ENCODE measurements at regions not wholly inside any gene's neighbourhood (a gene's known extent, or its start where the extent isn't known, plus 50 kb on each side); places are given as distances from the start of the nearest gene placed in this dataset.

GRCh38 chr6:54587277-54587676 lies 259.3 kb upstream of the FAM83B start:
- no peaks in the 10 kb centered on the region for H3K9me3 ChIP-seq (ENCODE audit: control insufficient read depth, low read length, poor library complexity, severe bottlenecking)
- no peaks in the 10 kb centered on the region for H3K4me1 Mint-ChIP-seq
- DNase-seq: no peak
- no peaks in the 10 kb centered on the region for H3K36me3 Mint-ChIP-seq (ENCODE audit: low read depth)
- H3K27me3 Mint-ChIP-seq: no peaks in the 10 kb centered on the region
- ATAC-seq: no peak
- H3K27ac Mint-ChIP-seq: no peak overlapping the region
- no peak overlapping the region for H3K4me3 Mint-ChIP-seq

- Mint-ChIP-seq H3K36me3 (ENCODE audit: low read depth) (no peaks in the 10 kb centered on the region), H3K27me3 (no peaks in the 10 kb centered on the region), H3K27ac (no peak overlapping the region), H3K4me1 (no peaks in the 10 kb centered on the region), H3K4me3 (no peak overlapping the region)
- ATAC-seq (no peak), DNase-seq (no peak)
- H3K9me3 ChIP-seq (ENCODE audit: control insufficient read depth, low read length, poor library complexity, severe bottlenecking): no peaks in the 10 kb centered on the region
Measured at GRCh38 chr6:54588176-54588575, 258.4 kb upstream of the FAM83B start.

- H3K36me3 Mint-ChIP-seq (ENCODE audit: low read depth): no peaks in the 10 kb centered on the region
- H3K4me3 Mint-ChIP-seq: no peak overlapping the region
- H3K4me1 Mint-ChIP-seq: no peaks in the 10 kb centered on the region
- no peaks in the 10 kb centered on the region for H3K9me3 ChIP-seq (ENCODE audit: control insufficient read depth, low read length, poor library complexity, severe bottlenecking)
- ATAC-seq (no peak), DNase-seq (no peak)
- no peaks in the 10 kb centered on the region for H3K27me3 Mint-ChIP-seq
- H3K27ac Mint-ChIP-seq: no peak overlapping the region
Measured at GRCh38 chr6:54595844-54596243, 250.7 kb upstream of the FAM83B start.

- Mint-ChIP-seq H3K27ac (no peak overlapping the region), H3K27me3 (no peaks in the 10 kb centered on the region)
- ATAC-seq: no peak
Measured at GRCh38 chr6:54598787-54599313, 247.7 kb upstream of the FAM83B start.

DNA sequence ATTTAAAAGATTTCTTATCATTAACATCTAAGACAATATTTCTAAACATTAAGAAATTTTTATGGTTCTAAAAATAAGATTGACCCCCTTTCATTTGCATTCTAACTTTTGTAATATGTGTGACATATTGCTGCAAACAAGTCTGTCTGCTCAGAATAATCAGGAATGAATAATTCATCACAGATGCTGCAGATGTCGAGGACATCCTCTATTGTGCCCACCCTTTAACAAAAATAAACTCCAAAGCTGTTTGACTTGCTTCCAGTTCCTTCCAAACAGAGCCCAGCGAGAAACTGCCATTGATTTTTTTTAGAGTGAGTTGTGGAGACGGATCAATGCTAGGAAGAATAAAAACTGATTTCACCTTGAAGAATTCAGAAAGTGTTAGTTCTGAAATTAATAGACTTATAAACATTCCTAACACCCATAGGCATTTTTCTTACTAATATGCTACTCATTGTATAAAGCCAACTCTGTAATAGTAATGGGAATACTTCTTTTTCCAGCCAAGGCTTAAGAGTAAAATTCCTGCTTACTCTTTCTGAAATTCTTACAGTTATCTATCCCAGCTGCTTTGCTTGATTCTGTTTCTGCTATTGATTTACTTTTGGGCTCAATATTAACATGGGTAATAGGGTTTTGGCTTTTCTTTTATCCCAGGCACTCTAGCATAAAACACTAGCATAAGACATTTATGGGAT lies 244.8 kb upstream of the FAM83B start:
- no peaks in the 10 kb centered on the region for H3K4me1 Mint-ChIP-seq
- no peaks in the 10 kb centered on the region for H3K27me3 Mint-ChIP-seq
- ATAC-seq: no peak
- no peaks in the 10 kb centered on the region for H3K36me3 Mint-ChIP-seq (ENCODE audit: low read depth)
- no peak for DNase-seq
- H3K27ac Mint-ChIP-seq: no peak overlapping the region
- no peaks in the 10 kb centered on the region for H3K9me3 ChIP-seq (ENCODE audit: control insufficient read depth, low read length, poor library complexity, severe bottlenecking)
- H3K4me3 Mint-ChIP-seq: no peak overlapping the region

More at GRCh38 chr6:54598787-54599313, 247.7 kb upstream of the FAM83B start:
- H3K4me3 Mint-ChIP-seq: no peak overlapping the region
- no peaks in the 10 kb centered on the region for H3K4me1 Mint-ChIP-seq
- no peaks in the 10 kb centered on the region for H3K36me3 Mint-ChIP-seq (ENCODE audit: low read depth)
- no peak for DNase-seq
- H3K9me3 ChIP-seq (ENCODE audit: control insufficient read depth, low read length, poor library complexity, severe bottlenecking): no peaks in the 10 kb centered on the region

GRCh38 chr6:54602591-54602990 lies 244.0 kb upstream of the FAM83B start:
- Mint-ChIP-seq H3K4me1 (no peaks in the 10 kb centered on the region), H3K27ac (no peak overlapping the region), H3K4me3 (no peak overlapping the region), H3K27me3 (no peaks in the 10 kb centered on the region), H3K36me3 (ENCODE audit: low read depth) (no peaks in the 10 kb centered on the region)
- ATAC-seq (no peak), DNase-seq (no peak)
- no peaks in the 10 kb centered on the region for H3K9me3 ChIP-seq (ENCODE audit: control insufficient read depth, low read length, poor library complexity, severe bottlenecking)

DNA sequence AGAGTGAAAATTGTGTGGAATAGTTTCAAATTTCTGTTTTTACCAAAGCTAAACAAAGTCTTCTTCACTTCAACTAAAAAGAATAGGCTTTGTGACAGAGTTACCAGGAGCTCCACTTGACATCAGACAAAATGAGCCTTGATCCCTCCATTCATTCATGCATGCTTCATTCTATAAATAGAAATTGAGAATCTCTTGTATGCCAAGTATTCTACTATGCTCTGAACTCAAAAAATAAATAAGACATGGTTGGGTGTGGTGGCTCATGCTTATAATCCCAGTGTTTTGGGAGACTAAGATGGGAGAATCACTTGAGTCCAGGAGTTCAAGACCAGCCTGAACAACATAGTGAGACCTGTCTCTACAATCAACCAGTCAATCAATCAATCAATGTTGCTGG lies 236.6 kb upstream of the FAM83B start:
- Mint-ChIP-seq H3K4me3 (no peak overlapping the region), H3K27me3 (no peaks in the 10 kb centered on the region), H3K27ac (no peak overlapping the region), H3K36me3 (ENCODE audit: low read depth) (no peaks in the 10 kb centered on the region), H3K4me1 (no peaks in the 10 kb centered on the region)
- ATAC-seq (no peak), DNase-seq (no peak)
- no peaks in the 10 kb centered on the region for H3K9me3 ChIP-seq (ENCODE audit: control insufficient read depth, low read length, poor library complexity, severe bottlenecking)

- no peak overlapping the region for H3K27ac Mint-ChIP-seq
- no peaks in the 10 kb centered on the region for H3K36me3 Mint-ChIP-seq (ENCODE audit: low read depth)
Measured at GRCh38 chr6:54613596-54613995, 233.0 kb upstream of the FAM83B start.

GRCh38 chr6:54614499-54615195 lies 231.9 kb upstream of the FAM83B start:
- no peak overlapping the region for H3K4me3 Mint-ChIP-seq
- H3K27ac Mint-ChIP-seq: no peak overlapping the region
- no peak for ATAC-seq

More at GRCh38 chr6:54613596-54613995, 233.0 kb upstream of the FAM83B start:
- no peaks in the 10 kb centered on the region for H3K4me1 Mint-ChIP-seq
- no peaks in the 10 kb centered on the region for H3K27me3 Mint-ChIP-seq
- no peak for ATAC-seq
- no peaks in the 10 kb centered on the region for H3K9me3 ChIP-seq (ENCODE audit: control insufficient read depth, low read length, poor library complexity, severe bottlenecking)
- H3K4me3 Mint-ChIP-seq: no peak overlapping the region
- no peak for DNase-seq

DNA sequence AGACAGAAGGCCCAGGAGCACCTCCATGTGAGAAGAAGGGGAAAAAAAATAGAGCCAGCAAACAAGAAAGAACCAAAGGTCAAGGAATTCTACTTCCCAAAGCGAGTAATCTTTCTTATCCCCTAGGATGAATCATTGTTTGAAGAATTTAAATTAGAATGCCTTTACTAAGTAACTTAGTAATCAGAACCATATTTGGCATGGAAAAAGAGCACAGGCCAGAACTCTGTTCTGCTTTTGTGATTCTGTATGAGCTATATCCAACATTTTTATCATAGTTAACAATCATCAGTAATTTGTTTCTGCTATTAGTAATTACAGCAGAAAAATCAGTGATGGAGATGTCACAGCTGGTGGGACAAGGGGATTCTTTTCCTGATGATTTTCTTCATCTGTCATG lies 228.8 kb upstream of the FAM83B start:
- H3K4me1 Mint-ChIP-seq: no peaks in the 10 kb centered on the region
- no peak for ATAC-seq

More at GRCh38 chr6:54614499-54615195, 231.9 kb upstream of the FAM83B start:
- H3K27me3 Mint-ChIP-seq: no peaks in the 10 kb centered on the region
- H3K36me3 Mint-ChIP-seq (ENCODE audit: low read depth): no peaks in the 10 kb centered on the region
- no peak for DNase-seq
- H3K4me1 Mint-ChIP-seq: no peaks in the 10 kb centered on the region
- no peaks in the 10 kb centered on the region for H3K9me3 ChIP-seq (ENCODE audit: control insufficient read depth, low read length, poor library complexity, severe bottlenecking)

GRCh38 chr6:54618572-54618971 lies 228.0 kb upstream of the FAM83B start:
- Mint-ChIP-seq H3K36me3 (ENCODE audit: low read depth) (no peaks in the 10 kb centered on the region), H3K4me1 (no peaks in the 10 kb centered on the region), H3K27me3 (no peaks in the 10 kb centered on the region), H3K27ac (no peak overlapping the region), H3K4me3 (no peak overlapping the region)
- ATAC-seq: no peak
- no peak for DNase-seq
- H3K9me3 ChIP-seq (ENCODE audit: control insufficient read depth, low read length, poor library complexity, severe bottlenecking): no peaks in the 10 kb centered on the region

More for the DNA sequence above, 228.8 kb upstream of the FAM83B start:
- no peaks in the 10 kb centered on the region for H3K27me3 Mint-ChIP-seq
- H3K4me3 Mint-ChIP-seq: no peak overlapping the region
- DNase-seq: no peak
- no peaks in the 10 kb centered on the region for H3K9me3 ChIP-seq (ENCODE audit: control insufficient read depth, low read length, poor library complexity, severe bottlenecking)
- no peak overlapping the region for H3K27ac Mint-ChIP-seq
- H3K36me3 Mint-ChIP-seq (ENCODE audit: low read depth): no peaks in the 10 kb centered on the region

DNA sequence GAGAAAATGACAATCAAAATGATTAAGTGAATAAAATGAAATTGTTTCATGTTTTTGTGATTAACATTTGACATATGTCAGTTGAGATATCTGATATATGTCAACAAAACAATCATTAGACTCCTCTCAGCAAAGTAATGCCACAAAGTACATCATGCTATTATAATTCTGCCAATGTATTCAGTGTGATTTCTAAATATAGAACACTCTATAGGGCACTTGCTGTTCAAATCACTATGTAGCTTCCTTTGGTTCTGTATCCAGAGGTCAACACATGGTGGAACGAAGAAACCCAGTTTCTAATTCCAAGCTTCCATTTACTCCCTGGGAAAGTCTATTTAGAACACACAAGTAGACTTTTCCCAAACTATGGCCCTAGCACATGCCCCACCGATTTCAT lies 227.5 kb upstream of the FAM83B start:
- no peak for DNase-seq
- H3K9me3 ChIP-seq (ENCODE audit: control insufficient read depth, low read length, poor library complexity, severe bottlenecking): no peaks in the 10 kb centered on the region
- ATAC-seq: no peak

DNA sequence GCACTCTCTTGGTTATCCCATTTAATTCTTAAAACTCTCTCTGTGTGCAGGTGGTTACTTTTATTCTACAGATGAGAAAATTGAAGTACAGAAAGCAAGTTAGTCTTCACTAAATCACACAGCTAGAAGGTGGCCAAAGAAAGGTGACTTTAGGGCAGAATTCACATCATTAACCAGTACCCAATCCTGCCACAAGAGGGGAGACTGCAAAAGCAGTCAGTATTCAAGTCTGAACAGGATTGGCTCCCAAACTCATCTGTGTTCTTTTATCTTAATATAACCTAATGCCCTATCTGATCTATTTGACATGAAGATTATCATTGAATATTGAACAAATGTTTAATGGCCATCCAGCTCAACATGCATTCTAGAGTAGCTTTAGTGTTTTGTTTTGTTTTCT lies 225.3 kb upstream of the FAM83B start:
- DNase-seq (no peak), ATAC-seq (no peak)
- Mint-ChIP-seq H3K4me3 (no peak overlapping the region), H3K27ac (no peak overlapping the region), H3K36me3 (ENCODE audit: low read depth) (no peaks in the 10 kb centered on the region), H3K4me1 (no peaks in the 10 kb centered on the region), H3K27me3 (no peaks in the 10 kb centered on the region)
- H3K9me3 ChIP-seq (ENCODE audit: control insufficient read depth, low read length, poor library complexity, severe bottlenecking): no peaks in the 10 kb centered on the region

More for the DNA sequence above, 227.5 kb upstream of the FAM83B start:
- Mint-ChIP-seq H3K27ac (no peak overlapping the region), H3K36me3 (ENCODE audit: low read depth) (no peaks in the 10 kb centered on the region), H3K27me3 (no peaks in the 10 kb centered on the region), H3K4me3 (no peak overlapping the region), H3K4me1 (no peaks in the 10 kb centered on the region)

DNA sequence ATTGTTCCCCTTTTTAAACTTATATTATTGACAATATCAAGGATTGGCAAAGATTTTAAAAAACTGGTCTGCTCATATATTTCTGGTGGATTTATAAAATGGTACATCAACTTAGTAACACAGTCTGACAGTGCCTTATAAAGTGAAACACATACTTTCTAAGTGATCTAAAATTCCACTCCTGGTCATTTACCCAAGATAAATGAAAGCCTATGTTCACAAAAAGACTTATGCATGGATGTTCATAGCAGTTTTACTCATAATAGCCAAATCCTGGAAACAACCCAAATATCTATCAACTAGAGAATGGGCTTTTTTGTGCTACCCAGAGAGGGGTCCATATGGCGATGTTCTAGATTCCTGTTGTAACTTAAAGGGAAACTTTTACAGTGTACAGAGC lies 222.4 kb upstream of the FAM83B start:
- H3K36me3 Mint-ChIP-seq (ENCODE audit: low read depth): no peaks in the 10 kb centered on the region
- H3K9me3 ChIP-seq (ENCODE audit: control insufficient read depth, low read length, poor library complexity, severe bottlenecking): no peaks in the 10 kb centered on the region
- ATAC-seq: no peak
- DNase-seq: no peak
- no peaks in the 10 kb centered on the region for H3K27me3 Mint-ChIP-seq
- H3K4me3 Mint-ChIP-seq: no peak overlapping the region
- no peaks in the 10 kb centered on the region for H3K4me1 Mint-ChIP-seq
- no peak overlapping the region for H3K27ac Mint-ChIP-seq

Data from T-helper 17 cell (primary cell).